IMR-90 (cell line): ENCODE measurements at regions not wholly inside any gene's neighbourhood (a gene's known extent, or its start where the extent isn't known, plus 50 kb on each side); places are given as distances from the start of the nearest gene placed in this dataset.

Experiments used
- ATAC-seq: fragments of 200-7000 bp; cut with Tn5 transposase; 2 replicates; pipeline ENCODE4 v1.9.1; 2020; ENCODE audit warnings: low read depth, mild to moderate bottlenecking, moderate library complexity
- BruUV-seq: library from RNA; stranded (reverse); fragments of 400-500 nt; replicated peaks from 2 replicates; lab custom pipeline; 2021; lab: Mats Ljungman, UMichigan
- CTCF ChIA-PET: fragments of 300-600 bp; formaldehyde crosslinking; extraction: SDS; loops from one replicate; lab custom pipeline; 2021; ENCODE audit warnings: antibody characterized with exemption; lab: Yijun Ruan, JAX
- POLR2A ChIA-PET: fragments of 300-600 bp; sonication (Branson Sonifier 250); formaldehyde crosslinking; loops from one replicate; lab custom pipeline; 2022; ENCODE audit warnings: antibody characterized with exemption; ENCODE audit not compliant: unreplicated experiment; lab: Charles Lee
- DNase-seq: peaks from one replicate; pipeline ENCODE4 v3.0.0; 2013
- H2AFZ ChIP-seq: replicated peaks from 2 replicates; pipeline ENCODE3; 2013; ENCODE audit warnings: low read length, mild to moderate bottlenecking; ENCODE audit not compliant: poor library complexity
- H2AK5ac ChIP-seq: 2 replicates; pipeline ENCODE4 v1.6.1; 2013; ENCODE audit warnings: low read depth, low read length, inconsistent platforms
- H2AK9ac ChIP-seq: replicated peaks from 2 replicates; pipeline ENCODE3; 2013; ENCODE audit warnings: mild to moderate bottlenecking, low read depth, low read length, moderate library complexity; ENCODE audit not compliant: poor library complexity
- H2BK120ac ChIP-seq: 2 replicates; pipeline ENCODE4 v1.6.1; 2013; ENCODE audit warnings: low read depth, low read length, inconsistent platforms
- H2BK15ac ChIP-seq: 3 replicates; pipeline ENCODE4 v1.6.1; 2013; ENCODE audit warnings: low read depth, low read length, inconsistent platforms
- H2BK20ac ChIP-seq: 2 replicates; pipeline ENCODE4 v1.6.1; 2013; ENCODE audit warnings: low read depth, mild to moderate bottlenecking, inconsistent platforms, low read length, moderate library complexity
- H2BK5ac ChIP-seq: 2 replicates; pipeline ENCODE4 v1.6.1; 2013; ENCODE audit warnings: mild to moderate bottlenecking, low read depth, low read length, inconsistent platforms; ENCODE audit not compliant: poor library complexity, severe bottlenecking
- H3K14ac ChIP-seq: replicated peaks from 2 replicates; pipeline ENCODE4 v1.6.1; 2013; ENCODE audit warnings: low read depth, low read length, inconsistent platforms
- H3K18ac ChIP-seq: 2 replicates; pipeline ENCODE4 v1.6.1; 2013; ENCODE audit warnings: low read depth, low read length, control low read depth
- H3K23ac ChIP-seq: 2 replicates; pipeline ENCODE4 v1.6.1; 2013; ENCODE audit warnings: low read depth, low read length, inconsistent platforms
- H3K27ac ChIP-seq: 2 replicates; pipeline ENCODE4 v1.5.1; 2013; ENCODE audit warnings: mild to moderate bottlenecking, control low read depth, low read length; ENCODE audit not compliant: insufficient read depth
- H3K27me3 ChIP-seq: 2 replicates; pipeline ENCODE4 v1.6.1; 2013; ENCODE audit warnings: low read length; ENCODE audit not compliant: control insufficient read depth, insufficient read depth
- H3K36me3 ChIP-seq: 2 replicates; pipeline ENCODE4 v1.6.1; 2013; ENCODE audit warnings: low read length, mixed read lengths; ENCODE audit not compliant: control insufficient read depth, insufficient read depth
- H3K4ac ChIP-seq: 2 replicates; pipeline ENCODE4 v1.6.1; 2013; ENCODE audit warnings: low read depth, low read length, inconsistent platforms
- H3K4me1 ChIP-seq: 2 replicates; pipeline ENCODE4 v1.6.1; 2013; ENCODE audit warnings: low read length, mixed read lengths; ENCODE audit not compliant: control insufficient read depth, insufficient read depth
- H3K4me2 ChIP-seq: 2 replicates; pipeline ENCODE4 v1.6.1; 2013; ENCODE audit warnings: low read depth, mild to moderate bottlenecking, control low read depth, low read length, moderate library complexity
- H3K4me3 ChIP-seq: 2 replicates; pipeline ENCODE4 v1.5.1; 2013; ENCODE audit warnings: low read depth, mild to moderate bottlenecking, control low read depth, low read length, moderate library complexity; ENCODE audit not compliant: insufficient read depth
- H3K56ac ChIP-seq: 2 replicates; pipeline ENCODE4 v1.6.1; 2013; ENCODE audit warnings: low read length, inconsistent platforms; ENCODE audit not compliant: insufficient read depth; ENCODE audit errors: extremely low read depth
- H3K79me1 ChIP-seq, 2 experiments: 2 replicates each; pipeline ENCODE4 v1.6.1; 2013; ENCODE audit warnings: low read length in 2 of 2, inconsistent platforms in 1 of 2, low read depth in 1 of 2
- H3K9ac ChIP-seq: 2 replicates; pipeline ENCODE4 v1.6.1; 2013; ENCODE audit warnings: low read depth, low read length, control low read depth
- H3K9me1 ChIP-seq: 2 replicates; pipeline ENCODE4 v1.6.1; 2013; ENCODE audit warnings: low read length, inconsistent platforms; ENCODE audit not compliant: insufficient read depth
- H3K9me3 ChIP-seq: 2 replicates; pipeline ENCODE4 v1.6.1; 2013; ENCODE audit warnings: low read length; ENCODE audit not compliant: control insufficient read depth, insufficient read depth
- H4K20me1 ChIP-seq: 2 replicates; pipeline ENCODE4 v1.6.1; 2013; ENCODE audit warnings: low read length, inconsistent platforms; ENCODE audit not compliant: insufficient read depth
- H4K5ac ChIP-seq: 2 replicates; pipeline ENCODE4 v1.6.1; 2013; ENCODE audit warnings: mild to moderate bottlenecking, low read depth, low read length, control low read depth
- H4K8ac ChIP-seq, 2 experiments: 2 replicates each; pipeline ENCODE4 v1.6.1; 2013; ENCODE audit warnings: low read depth in 2 of 2, low read length in 2 of 2, control low read depth in 1 of 2, inconsistent platforms in 1 of 2
- H4K91ac ChIP-seq: 2 replicates; pipeline ENCODE4 v1.6.1; 2013; ENCODE audit warnings: low read depth, low read length, inconsistent platforms; ENCODE audit not compliant: insufficient read depth
- BHLHE40 ChIP-seq: fragments of 150-350 bp; IDR thresholded peaks from 2 replicates; pipeline ENCODE4 v1.6.1; 2016; ENCODE audit warnings: mild to moderate bottlenecking, low read depth, low read length
- ELK1 ChIP-seq: fragments of 150-350 bp; IDR thresholded peaks from 2 replicates; pipeline ENCODE4 v1.6.1; 2016; ENCODE audit warnings: low read depth, mild to moderate bottlenecking, low read length, moderate library complexity, borderline replicate concordance
- MAZ ChIP-seq: IDR thresholded peaks from 2 replicates; pipeline ENCODE4 v1.6.1; 2012; ENCODE audit warnings: low read depth, mild to moderate bottlenecking, low read length, improper control_type of control experiment, moderate library complexity, borderline replicate concordance
- NFE2L2 ChIP-seq: fragments of 150-350 bp; IDR thresholded peaks from 2 replicates; pipeline ENCODE4 v1.6.1; 2016; ENCODE audit warnings: low read depth, mild to moderate bottlenecking, low read length
- POLR2A ChIP-seq: IDR thresholded peaks from 2 replicates; pipeline ENCODE4 v1.6.1; 2012; ENCODE audit warnings: mild to moderate bottlenecking, low read depth, low read length
- RAD21 ChIP-seq: IDR thresholded peaks from 2 replicates; pipeline ENCODE4 v1.6.1; 2012; ENCODE audit warnings: low read length, improper control_type of control experiment
- RCOR1 ChIP-seq: IDR thresholded peaks from 2 replicates; pipeline ENCODE4 v1.6.1; 2012; ENCODE audit warnings: mild to moderate bottlenecking, low read length, improper control_type of control experiment; ENCODE audit not compliant: insufficient replicate concordance
- RFX5 ChIP-seq: IDR thresholded peaks from 2 replicates; pipeline ENCODE4 v1.8.0; 2012; ENCODE audit warnings: low read depth, mild to moderate bottlenecking, low read length, moderate library complexity
- SMC3 ChIP-seq: fragments of 150-350 bp; IDR thresholded peaks from 2 replicates; pipeline ENCODE4 v1.6.1; 2016; ENCODE audit warnings: low read depth, mild to moderate bottlenecking, antibody characterized with exemption, low read length, moderate library complexity
- WGBS, 2 experiments: methylation state at CpG; one replicate each; pipeline versions ENCODE4 v1.1.5 to v1.1.7; 2013; ENCODE audit warnings: missing lambda C conversion rate in 2 of 2; ENCODE audit not compliant: insufficient read length in 1 of 2; ENCODE audit errors: extremely low coverage in 2 of 2; 5-methylcytosine and 5-hydroxymethylcytosine counted together
- dilution Hi-C: fragments of 300-500 bp; cut with HindIII; formaldehyde crosslinking; loops from one replicate; pipeline ENCODE4 v1.14.3; 2018; ENCODE audit warnings: low sequenced_read_pairs; ENCODE audit not compliant: unreplicated experiment
- in situ Hi-C: fragments of 300-500 bp; cut with MboI; formaldehyde crosslinking; loops from 3 replicates; pipeline ENCODE4 v1.14.3; 2019; ENCODE audit warnings: low sequenced_read_pairs, inconsistent platforms, mixed read lengths
- intact Hi-C: fragments of 100-400 bp; cut with micrococcal nuclease; formaldehyde crosslinking; loops from 2 replicates; pipeline ENCODE4 v1.10.0; 2022
- TF ChIP-seq, protein P1 (sequence below): conservative IDR thresholded peaks from 2 replicates; pipeline ENCODE4 v1.5.1; 2012; ENCODE audit warnings: mild to moderate bottlenecking, low read depth, low read length, improper control_type of control experiment
- TF ChIP-seq, protein P2 (sequence below): fragments of 150-350 bp; IDR thresholded peaks from 2 replicates; pipeline ENCODE4 v1.6.1; 2017; ENCODE audit warnings: mild to moderate bottlenecking, antibody characterized with exemption, low read length, low read depth

GRCh38 chr6:66937180-66937579, 1230.2 kb upstream of the EYS start:
- dilution Hi-C loops (no loop called here), intact Hi-C loops (no loop called here), in situ Hi-C loops (no loop called here)
- no peak overlapping the region for H3K4me3 ChIP-seq
- no peak overlapping the region for H4K91ac ChIP-seq
- ATAC-seq (no peak), DNase-seq (no peak)
- no peak overlapping the region for H2BK15ac ChIP-seq
- TF ChIP-seq MAZ (no peak), RAD21 (no peak), SMC3 (no peak), NFE2L2 (no peak), ELK1 (no peak), POLR2A (no peak), RCOR1 (no peak), BHLHE40 (no peak), RFX5 (no peak)
- TF ChIP-seq, protein P1, sequence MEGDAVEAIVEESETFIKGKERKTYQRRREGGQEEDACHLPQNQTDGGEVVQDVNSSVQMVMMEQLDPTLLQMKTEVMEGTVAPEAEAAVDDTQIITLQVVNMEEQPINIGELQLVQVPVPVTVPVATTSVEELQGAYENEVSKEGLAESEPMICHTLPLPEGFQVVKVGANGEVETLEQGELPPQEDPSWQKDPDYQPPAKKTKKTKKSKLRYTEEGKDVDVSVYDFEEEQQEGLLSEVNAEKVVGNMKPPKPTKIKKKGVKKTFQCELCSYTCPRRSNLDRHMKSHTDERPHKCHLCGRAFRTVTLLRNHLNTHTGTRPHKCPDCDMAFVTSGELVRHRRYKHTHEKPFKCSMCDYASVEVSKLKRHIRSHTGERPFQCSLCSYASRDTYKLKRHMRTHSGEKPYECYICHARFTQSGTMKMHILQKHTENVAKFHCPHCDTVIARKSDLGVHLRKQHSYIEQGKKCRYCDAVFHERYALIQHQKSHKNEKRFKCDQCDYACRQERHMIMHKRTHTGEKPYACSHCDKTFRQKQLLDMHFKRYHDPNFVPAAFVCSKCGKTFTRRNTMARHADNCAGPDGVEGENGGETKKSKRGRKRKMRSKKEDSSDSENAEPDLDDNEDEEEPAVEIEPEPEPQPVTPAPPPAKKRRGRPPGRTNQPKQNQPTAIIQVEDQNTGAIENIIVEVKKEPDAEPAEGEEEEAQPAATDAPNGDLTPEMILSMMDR, result no peak
- TF ChIP-seq, protein P2, sequence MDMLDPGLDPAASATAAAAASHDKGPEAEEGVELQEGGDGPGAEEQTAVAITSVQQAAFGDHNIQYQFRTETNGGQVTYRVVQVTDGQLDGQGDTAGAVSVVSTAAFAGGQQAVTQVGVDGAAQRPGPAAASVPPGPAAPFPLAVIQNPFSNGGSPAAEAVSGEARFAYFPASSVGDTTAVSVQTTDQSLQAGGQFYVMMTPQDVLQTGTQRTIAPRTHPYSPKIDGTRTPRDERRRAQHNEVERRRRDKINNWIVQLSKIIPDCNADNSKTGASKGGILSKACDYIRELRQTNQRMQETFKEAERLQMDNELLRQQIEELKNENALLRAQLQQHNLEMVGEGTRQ, result no peak
- H2AFZ ChIP-seq, result no peak overlapping the region
- no peaks in the 10 kb centered on the region for H3K36me3 ChIP-seq
- no peak overlapping the region for H2BK120ac ChIP-seq
- H4K5ac ChIP-seq, result no peak overlapping the region
- no peak overlapping the region for H2BK20ac ChIP-seq
- no peak overlapping the region for H3K4ac ChIP-seq
- no TSS peak for BruUV-seq
- no peak overlapping the region for H2AK9ac ChIP-seq
- ChIA-PET POLR2A (no interaction called here), CTCF (no interaction called here)
- no peak overlapping the region for H3K23ac ChIP-seq
- no peak overlapping the region for H3K14ac ChIP-seq
- H3K9me3 ChIP-seq, result peaks cover 13% of the 10 kb centered on the region
- H4K20me1 ChIP-seq, result no peaks in the 10 kb centered on the region
- H3K27ac ChIP-seq, result no peak overlapping the region
- H3K9ac ChIP-seq, result no peak overlapping the region
- H3K27me3 ChIP-seq, result no peaks in the 10 kb centered on the region
- H2BK5ac ChIP-seq, result no peak overlapping the region
- no peaks in the 10 kb centered on the region for H3K79me1 ChIP-seq
- no peaks in the 10 kb centered on the region for H3K9me1 ChIP-seq
- no CpG with 5 or more reads among the region's 3 CpGs for WGBS, 2 experiments
- no peak overlapping the region for H2AK5ac ChIP-seq
- H3K4me1 ChIP-seq, result no peaks in the 10 kb centered on the region
- no peak overlapping the region for H3K4me2 ChIP-seq
- no peak overlapping the region for H3K56ac ChIP-seq
- no peak overlapping the region for H3K18ac ChIP-seq
- H4K8ac ChIP-seq, result no peak overlapping the region
